ENCODE measurements at regions not wholly inside any gene's neighbourhood (a gene's known extent, or its start where the extent isn't known, plus 50 kb on each side); places are given as distances from the start of the nearest gene placed in this dataset.
"Not testable (repeated sequence)": the region's sequence is repeated elsewhere in the genome, so short reads cannot be mapped to it uniquely, and the experiment has no call there.

GRCh38 chr6:76881414-76881813, 581.9 kb downstream of the HTR1B start:
- DNase-seq (no peak), ATAC-seq (no peak)
- Histone ChIP-seq H3K4me1 (ENCODE audit: control insufficient read depth, insufficient read depth, low read length) (no peaks in the 10 kb centered on the region), H3K27me3 (ENCODE audit: control insufficient read depth, insufficient read depth, low read length) (no peaks in the 10 kb centered on the region), H3K9me3 (ENCODE audit: control insufficient read depth, insufficient read depth, low read length) (peaks cover 4% of the 10 kb centered on the region), H3K4me3 (ENCODE audit: low read length) (no peak overlapping the region), H3K27ac (ENCODE audit: low read length) (no peak overlapping the region), H3K36me3 (ENCODE audit: control insufficient read depth, insufficient read depth, low read length) (no peaks in the 10 kb centered on the region)
- H3K27me3 Mint-ChIP-seq (ENCODE audit: low read depth in 2 of 2), result no peaks in the 10 kb centered on the region
- H3K9me3 Mint-ChIP-seq, result peaks cover 7 to 9% of the 10 kb centered on the region in 2 donors
- 89% methylated on average over 1 of the region's 1 CpG for WGBS (ENCODE audit: insufficient coverage)
- TF ChIP-seq, protein P1, sequence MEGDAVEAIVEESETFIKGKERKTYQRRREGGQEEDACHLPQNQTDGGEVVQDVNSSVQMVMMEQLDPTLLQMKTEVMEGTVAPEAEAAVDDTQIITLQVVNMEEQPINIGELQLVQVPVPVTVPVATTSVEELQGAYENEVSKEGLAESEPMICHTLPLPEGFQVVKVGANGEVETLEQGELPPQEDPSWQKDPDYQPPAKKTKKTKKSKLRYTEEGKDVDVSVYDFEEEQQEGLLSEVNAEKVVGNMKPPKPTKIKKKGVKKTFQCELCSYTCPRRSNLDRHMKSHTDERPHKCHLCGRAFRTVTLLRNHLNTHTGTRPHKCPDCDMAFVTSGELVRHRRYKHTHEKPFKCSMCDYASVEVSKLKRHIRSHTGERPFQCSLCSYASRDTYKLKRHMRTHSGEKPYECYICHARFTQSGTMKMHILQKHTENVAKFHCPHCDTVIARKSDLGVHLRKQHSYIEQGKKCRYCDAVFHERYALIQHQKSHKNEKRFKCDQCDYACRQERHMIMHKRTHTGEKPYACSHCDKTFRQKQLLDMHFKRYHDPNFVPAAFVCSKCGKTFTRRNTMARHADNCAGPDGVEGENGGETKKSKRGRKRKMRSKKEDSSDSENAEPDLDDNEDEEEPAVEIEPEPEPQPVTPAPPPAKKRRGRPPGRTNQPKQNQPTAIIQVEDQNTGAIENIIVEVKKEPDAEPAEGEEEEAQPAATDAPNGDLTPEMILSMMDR (IDR thresholded peaks at IDR 0.05), result no peak
- no peak overlapping the region for H3K4me3 Mint-ChIP-seq
- H3K27ac Mint-ChIP-seq, result no peak overlapping the region
- H3K4me1 Mint-ChIP-seq, result no peaks in the 10 kb centered on the region
- H3K36me3 Mint-ChIP-seq, result no peaks in the 10 kb centered on the region
- intact Hi-C loops (cut with micrococcal nuclease), result no loop called here

DNA sequence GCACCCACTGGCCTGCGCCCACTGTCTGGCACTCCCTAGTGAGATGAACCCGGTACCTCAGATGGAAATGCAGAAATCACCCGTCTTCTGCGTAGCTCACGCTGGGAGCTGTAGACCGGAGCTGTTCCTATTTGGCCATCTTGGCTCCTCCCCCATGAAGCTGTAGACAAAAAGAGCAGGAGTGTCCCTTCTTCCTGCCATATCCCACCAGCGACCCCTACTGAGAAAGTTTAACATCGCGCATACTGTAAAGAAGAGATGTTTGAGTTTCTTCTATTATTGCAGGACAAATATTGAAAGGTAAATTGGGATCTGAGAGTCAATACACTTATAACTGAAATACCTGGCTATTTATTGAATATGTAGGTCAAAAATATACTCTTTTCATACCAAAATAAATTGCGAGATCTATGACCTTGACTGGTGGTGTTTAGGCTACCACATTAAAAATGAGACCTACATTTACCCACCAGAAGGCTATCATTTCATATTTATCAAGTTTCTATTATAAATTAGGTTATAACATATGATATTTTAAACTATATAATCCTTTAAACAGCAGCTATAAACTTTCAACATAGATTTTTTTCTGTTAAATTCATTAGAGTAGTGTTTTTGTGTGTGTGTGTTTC, 586.3 kb downstream of the HTR1B start:
- ATAC-seq (no peak), DNase-seq (no peak)
- Histone ChIP-seq H3K4me3 (ENCODE audit: low read length) (no peak overlapping the region), H3K27me3 (ENCODE audit: control insufficient read depth, insufficient read depth, low read length) (no peaks in the 10 kb centered on the region), H3K4me1 (ENCODE audit: control insufficient read depth, insufficient read depth, low read length) (no peaks in the 10 kb centered on the region), H3K9me3 (ENCODE audit: control insufficient read depth, insufficient read depth, low read length) (no peaks in the 10 kb centered on the region), H3K36me3 (ENCODE audit: control insufficient read depth, insufficient read depth, low read length) (no peaks in the 10 kb centered on the region), H3K27ac (ENCODE audit: low read length) (no peak overlapping the region)
- intact Hi-C loops (cut with micrococcal nuclease), result no loop called here
- WGBS (ENCODE audit: insufficient coverage), result 70% methylated on average over 4 of the region's 10 CpGs
- Mint-ChIP-seq H3K4me3 (no peak overlapping the region), H3K27ac (no peak overlapping the region), H3K36me3 (no peaks in the 10 kb centered on the region), H3K4me1 (no peaks in the 10 kb centered on the region), H3K9me3 (peaks cover 11 to 13% of the 10 kb centered on the region in 2 donors), H3K27me3 (ENCODE audit: low read depth in 2 of 2) (no peaks in the 10 kb centered on the region)
- TF ChIP-seq, protein P1 (IDR thresholded peaks at IDR 0.05), result no peak

DNA sequence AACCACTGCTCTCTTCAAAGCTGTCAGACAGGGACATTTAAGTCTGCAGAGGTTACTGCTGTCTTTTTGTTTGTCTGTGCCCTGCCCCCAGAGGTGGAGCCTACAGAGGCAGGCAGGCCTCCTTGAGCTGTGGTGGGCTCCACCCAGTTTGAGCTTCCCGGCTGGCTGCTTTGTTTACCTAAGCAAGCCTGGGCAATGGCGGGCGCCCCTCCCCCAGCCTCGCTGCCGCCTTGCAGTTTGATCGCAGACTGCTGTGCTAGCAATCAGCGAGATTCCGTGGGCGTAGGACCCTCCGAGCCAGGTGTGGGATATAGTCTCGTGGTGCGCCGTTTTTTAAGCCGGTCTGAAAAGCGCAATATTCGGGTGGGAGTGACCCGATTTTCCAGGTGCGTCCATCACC, 586.9 kb downstream of the HTR1B start:
- ATAC-seq; H3K27ac Mint-ChIP-seq; H3K4me1 ChIP-seq (ENCODE audit: control insufficient read depth, insufficient read depth, low read length); H3K9me3 ChIP-seq (ENCODE audit: control insufficient read depth, insufficient read depth, low read length); H3K27me3 ChIP-seq (ENCODE audit: control insufficient read depth, insufficient read depth, low read length); H3K36me3 Mint-ChIP-seq; H3K4me1 Mint-ChIP-seq; H3K4me3 ChIP-seq (ENCODE audit: low read length); H3K27me3 Mint-ChIP-seq (ENCODE audit: low read depth in 2 of 2); H3K27ac ChIP-seq (ENCODE audit: low read length); intact Hi-C loops (cut with micrococcal nuclease); DNase-seq; H3K36me3 ChIP-seq (ENCODE audit: control insufficient read depth, insufficient read depth, low read length); H3K4me3 Mint-ChIP-seq: not testable (repeated sequence)
- peaks cover 11 to 13% of the 10 kb centered on the region in 2 donors for H3K9me3 Mint-ChIP-seq
- WGBS (ENCODE audit: insufficient coverage), result 80% methylated on average over 1 of the region's 18 CpGs

GRCh38 chr6:76867182-76867581, 596.1 kb downstream of the HTR1B start:
- Histone ChIP-seq H3K27me3 (ENCODE audit: control insufficient read depth, insufficient read depth, low read length) (no peaks in the 10 kb centered on the region), H3K36me3 (ENCODE audit: control insufficient read depth, insufficient read depth, low read length) (no peaks in the 10 kb centered on the region), H3K27ac (ENCODE audit: low read length) (no peak overlapping the region), H3K9me3 (ENCODE audit: control insufficient read depth, insufficient read depth, low read length) (peaks cover 4% of the 10 kb centered on the region), H3K4me1 (ENCODE audit: control insufficient read depth, insufficient read depth, low read length) (no peaks in the 10 kb centered on the region), H3K4me3 (ENCODE audit: low read length) (no peak overlapping the region)
- peaks cover 13 to 24% of the 10 kb centered on the region in 2 donors for H3K9me3 Mint-ChIP-seq
- H3K36me3 Mint-ChIP-seq, result peaks cover 24% of the 10 kb centered on the region
- no peaks in the 10 kb centered on the region for H3K4me1 Mint-ChIP-seq
- no peak overlapping the region for H3K27ac Mint-ChIP-seq
- no peak overlapping the region for H3K4me3 Mint-ChIP-seq
- ATAC-seq (no peak), DNase-seq (no peak)
- WGBS (ENCODE audit: insufficient coverage), result 47% methylated on average over 3 of the region's 3 CpGs
- intact Hi-C loops (cut with micrococcal nuclease), result no loop called here
- TF ChIP-seq, protein P1 (IDR thresholded peaks at IDR 0.05), result no peak
- no peaks in the 10 kb centered on the region for H3K27me3 Mint-ChIP-seq (ENCODE audit: low read depth in 2 of 2)

Data from natural killer cell (primary cell).